ENCODE measurements at regions not wholly inside any gene's neighbourhood (a gene's known extent, or its start where the extent isn't known, plus 50 kb on each side); places are given as distances from the start of the nearest gene placed in this dataset.

DNA sequence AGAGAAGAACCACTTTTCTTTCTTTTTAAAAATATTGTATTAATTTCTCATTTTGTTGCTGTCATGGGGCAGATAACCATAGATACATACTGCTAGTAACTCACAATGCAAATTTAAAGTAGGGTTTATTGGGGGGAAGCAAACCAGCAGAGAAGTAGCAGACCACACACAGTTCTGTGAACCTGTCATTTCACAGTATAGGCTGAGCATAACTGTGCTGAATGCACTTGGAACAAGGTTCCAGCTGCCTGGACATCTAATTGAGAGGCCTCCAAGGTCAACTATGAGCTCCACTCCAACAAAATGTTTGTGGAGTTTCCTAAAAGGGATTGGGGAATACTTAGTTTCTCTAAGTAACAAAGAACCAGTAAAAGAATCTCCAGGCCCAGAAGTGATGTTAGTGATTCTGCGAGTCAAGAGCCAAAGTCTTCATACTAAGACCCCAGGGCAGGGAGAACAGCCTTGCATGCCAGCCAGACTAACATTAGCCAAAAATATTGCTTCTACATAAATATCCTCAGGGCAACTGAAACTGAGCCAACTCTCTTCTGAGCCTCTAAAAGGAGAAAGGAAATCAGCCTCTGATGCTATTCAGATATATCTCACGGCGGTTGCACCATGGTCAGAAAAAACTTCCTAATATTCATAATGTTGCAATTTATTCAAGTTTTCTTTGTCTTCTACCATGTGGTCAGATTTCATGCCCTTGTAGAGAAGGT lies 856.4 kb upstream of the ALCAM start:
- intact Hi-C loops (cut with DNase I, micrococcal nuclease), result no loop called here
- H3K36me3 ChIP-seq (ENCODE audit: insufficient read depth, low read length), result no peaks in the 10 kb centered on the region
- DNase-seq (no peak), ATAC-seq (ENCODE audit: poor library complexity) (no peak)
- no peak overlapping the region for H3K4me3 ChIP-seq (ENCODE audit: low read length)
- no peaks in the 10 kb centered on the region for H3K4me1 ChIP-seq (ENCODE audit: insufficient read depth, low read length)
- no peaks in the 10 kb centered on the region for H3K4me1 Mint-ChIP-seq (ENCODE audit: low read depth)
- H3K9me3 ChIP-seq (ENCODE audit: control insufficient read depth in 1 of 2, insufficient read depth in 1 of 2, low read length in 2 of 2), result no peaks in the 10 kb centered on the region
- no peak overlapping the region for H3K27ac ChIP-seq (ENCODE audit: low read depth in 1 of 2, low read length in 2 of 2)
- TF ChIP-seq, protein P1, sequence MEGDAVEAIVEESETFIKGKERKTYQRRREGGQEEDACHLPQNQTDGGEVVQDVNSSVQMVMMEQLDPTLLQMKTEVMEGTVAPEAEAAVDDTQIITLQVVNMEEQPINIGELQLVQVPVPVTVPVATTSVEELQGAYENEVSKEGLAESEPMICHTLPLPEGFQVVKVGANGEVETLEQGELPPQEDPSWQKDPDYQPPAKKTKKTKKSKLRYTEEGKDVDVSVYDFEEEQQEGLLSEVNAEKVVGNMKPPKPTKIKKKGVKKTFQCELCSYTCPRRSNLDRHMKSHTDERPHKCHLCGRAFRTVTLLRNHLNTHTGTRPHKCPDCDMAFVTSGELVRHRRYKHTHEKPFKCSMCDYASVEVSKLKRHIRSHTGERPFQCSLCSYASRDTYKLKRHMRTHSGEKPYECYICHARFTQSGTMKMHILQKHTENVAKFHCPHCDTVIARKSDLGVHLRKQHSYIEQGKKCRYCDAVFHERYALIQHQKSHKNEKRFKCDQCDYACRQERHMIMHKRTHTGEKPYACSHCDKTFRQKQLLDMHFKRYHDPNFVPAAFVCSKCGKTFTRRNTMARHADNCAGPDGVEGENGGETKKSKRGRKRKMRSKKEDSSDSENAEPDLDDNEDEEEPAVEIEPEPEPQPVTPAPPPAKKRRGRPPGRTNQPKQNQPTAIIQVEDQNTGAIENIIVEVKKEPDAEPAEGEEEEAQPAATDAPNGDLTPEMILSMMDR (IDR thresholded peaks at IDR 0.05), result no peak
- no peaks in the 10 kb centered on the region for H3K27me3 Mint-ChIP-seq
- peaks cover 3% of the 10 kb centered on the region for H3K9me3 Mint-ChIP-seq
- H3K27me3 ChIP-seq (ENCODE audit: control insufficient read depth in 1 of 2, insufficient read depth in 2 of 2, low read length in 2 of 2), result no peaks in the 10 kb centered on the region
- no peaks in the 10 kb centered on the region for H3K36me3 Mint-ChIP-seq (ENCODE audit: low read depth)
- ChIA-PET CTCF (no interaction called here), POLR2A (no interaction called here)
- no peak overlapping the region for H3K27ac Mint-ChIP-seq
- no peak overlapping the region for H3K4me3 Mint-ChIP-seq

DNA sequence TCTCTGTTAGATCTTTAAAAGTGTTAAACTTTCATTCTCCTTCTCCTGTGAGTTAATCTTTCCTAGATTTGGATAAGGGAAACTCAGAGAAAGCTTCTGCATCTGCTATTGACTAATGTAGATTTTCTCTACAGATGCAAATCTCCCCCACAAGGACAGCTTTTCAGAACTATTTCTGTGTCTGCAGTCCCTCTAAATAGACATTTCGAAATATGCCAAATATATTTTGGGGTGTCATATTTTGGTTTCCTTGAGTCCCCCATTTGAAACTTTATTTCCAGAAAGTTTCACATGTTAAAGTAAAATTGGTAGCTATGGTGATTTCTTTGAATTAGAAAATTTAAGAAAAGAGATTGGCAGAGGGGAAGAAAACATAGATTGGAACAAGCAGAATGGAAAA lies 852.3 kb upstream of the ALCAM start:
- TF ChIP-seq, protein P1 (IDR thresholded peaks at IDR 0.05), result no peak
- Histone ChIP-seq H3K9me3 (ENCODE audit: control insufficient read depth in 1 of 2, insufficient read depth in 1 of 2, low read length in 2 of 2) (no peaks in the 10 kb centered on the region), H3K27me3 (ENCODE audit: control insufficient read depth in 1 of 2, insufficient read depth in 2 of 2, low read length in 2 of 2) (no peaks in the 10 kb centered on the region), H3K27ac (ENCODE audit: low read depth in 1 of 2, low read length in 2 of 2) (no peak overlapping the region), H3K4me3 (ENCODE audit: low read length) (no peak overlapping the region), H3K4me1 (ENCODE audit: insufficient read depth, low read length) (no peaks in the 10 kb centered on the region), H3K36me3 (ENCODE audit: insufficient read depth, low read length) (no peaks in the 10 kb centered on the region)
- intact Hi-C loops (cut with DNase I, micrococcal nuclease), result no loop called here
- Mint-ChIP-seq H3K9me3 (peaks cover 3% of the 10 kb centered on the region), H3K36me3 (ENCODE audit: low read depth) (no peaks in the 10 kb centered on the region), H3K27me3 (no peaks in the 10 kb centered on the region), H3K4me1 (ENCODE audit: low read depth) (no peaks in the 10 kb centered on the region), H3K4me3 (no peak overlapping the region), H3K27ac (no peak overlapping the region)
- POLR2A ChIA-PET, result no interaction called here
- ATAC-seq (ENCODE audit: poor library complexity) (no peak), DNase-seq (no peak)
- CTCF ChIA-PET, result no interaction called here

DNA sequence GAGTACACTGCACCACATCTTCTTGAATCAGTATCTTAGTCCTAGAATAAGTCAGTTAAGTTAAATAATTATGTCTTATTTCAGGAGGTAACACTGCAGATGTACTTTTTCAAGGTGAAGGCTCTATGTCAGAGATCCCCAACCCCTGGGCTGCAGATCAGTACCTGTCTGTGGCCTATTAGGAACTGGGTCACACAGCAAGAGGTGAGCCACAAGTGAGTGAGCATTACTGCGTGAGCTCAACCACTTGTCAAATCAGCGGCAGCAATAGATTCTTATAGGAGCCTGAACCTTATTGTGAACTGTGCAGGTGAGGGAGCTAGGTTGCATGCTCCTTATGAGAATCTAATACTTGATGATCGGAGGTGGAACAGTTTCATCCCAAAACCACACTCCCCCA lies 851.9 kb upstream of the ALCAM start:
- Mint-ChIP-seq H3K4me3 (no peak overlapping the region), H3K4me1 (ENCODE audit: low read depth) (no peaks in the 10 kb centered on the region), H3K9me3 (peaks cover 3% of the 10 kb centered on the region), H3K27ac (no peak overlapping the region), H3K27me3 (no peaks in the 10 kb centered on the region), H3K36me3 (ENCODE audit: low read depth) (no peaks in the 10 kb centered on the region)
- CTCF ChIA-PET, result no interaction called here
- no peak for DNase-seq
- POLR2A ChIA-PET, result no interaction called here
- H3K4me3 ChIP-seq (ENCODE audit: low read length), result no peak overlapping the region
- TF ChIP-seq, protein P1 (IDR thresholded peaks at IDR 0.05), result no peak
- no peaks in the 10 kb centered on the region for H3K9me3 ChIP-seq (ENCODE audit: control insufficient read depth in 1 of 2, insufficient read depth in 1 of 2, low read length in 2 of 2)
- H3K4me1 ChIP-seq (ENCODE audit: insufficient read depth, low read length), result no peaks in the 10 kb centered on the region
- no peak overlapping the region for H3K27ac ChIP-seq (ENCODE audit: low read depth in 1 of 2, low read length in 2 of 2)
- H3K36me3 ChIP-seq (ENCODE audit: insufficient read depth, low read length), result no peaks in the 10 kb centered on the region
- H3K27me3 ChIP-seq (ENCODE audit: control insufficient read depth in 1 of 2, insufficient read depth in 2 of 2, low read length in 2 of 2), result no peaks in the 10 kb centered on the region
- intact Hi-C loops (cut with DNase I, micrococcal nuclease), result no loop called here
- no peak for ATAC-seq (ENCODE audit: poor library complexity)
